ENCODE measurements at regions not wholly inside any gene's neighbourhood (a gene's known extent, or its start where the extent isn't known, plus 50 kb on each side); places are given as distances from the start of the nearest gene placed in this dataset.

- TF ChIP-seq CTCF (conservative IDR thresholded peaks at IDR 0.05; ENCODE audit: low read depth, low read length) = no peak
- DNase-seq (ENCODE audit: low read depth) = no peak
Observed at GRCh38 chr13:47639738-47640447, 361.2 kb downstream of the SUCLA2 start.

GRCh38 chr13:47638627-47639026 lies 362.4 kb downstream of the SUCLA2 start:
- no peak overlapping the region for H3K4me3 ChIP-seq (ENCODE audit: low read length)
- no peak for DNase-seq (ENCODE audit: low read depth)
- TF ChIP-seq CTCF (conservative IDR thresholded peaks at IDR 0.05; ENCODE audit: low read depth, low read length) = no peak

More at GRCh38 chr13:47639738-47640447, 361.2 kb downstream of the SUCLA2 start:
- H3K4me3 ChIP-seq (ENCODE audit: low read length) = no peak overlapping the region

- H3K4me3 ChIP-seq (ENCODE audit: low read length) = no peak overlapping the region
- no peak for DNase-seq (ENCODE audit: low read depth)
Observed at GRCh38 chr13:47632311-47632710, 368.8 kb downstream of the SUCLA2 start.

GRCh38 chr13:47628666-47629065 lies 372.4 kb downstream of the SUCLA2 start:
- no peak overlapping the region for H3K4me3 ChIP-seq (ENCODE audit: low read length)
- TF ChIP-seq CTCF (conservative IDR thresholded peaks at IDR 0.05; ENCODE audit: low read depth, low read length) = no peak
- no peak for DNase-seq (ENCODE audit: low read depth)

More at GRCh38 chr13:47632311-47632710, 368.8 kb downstream of the SUCLA2 start:
- no peak for TF ChIP-seq CTCF (conservative IDR thresholded peaks at IDR 0.05; ENCODE audit: low read depth, low read length)

GRCh38 chr13:47623862-47624261 lies 377.2 kb downstream of the SUCLA2 start:
- H3K4me3 ChIP-seq (ENCODE audit: low read length) = no peak overlapping the region
- no peak for TF ChIP-seq CTCF (conservative IDR thresholded peaks at IDR 0.05; ENCODE audit: low read depth, low read length)
- DNase-seq (ENCODE audit: low read depth) = no peak

GRCh38 chr13:47621931-47622330 lies 379.1 kb downstream of the SUCLA2 start:
- no peak overlapping the region for H3K4me3 ChIP-seq (ENCODE audit: low read length)
- peak; percentile 15 for DNase-seq (ENCODE audit: low read depth)
- TF ChIP-seq CTCF (conservative IDR thresholded peaks at IDR 0.05; ENCODE audit: low read depth, low read length) = no peak

- H3K4me3 ChIP-seq (ENCODE audit: low read length) = no peak overlapping the region
- DNase-seq (ENCODE audit: low read depth) = no peak
- TF ChIP-seq CTCF (conservative IDR thresholded peaks at IDR 0.05; ENCODE audit: low read depth, low read length) = no peak
Observed at GRCh38 chr13:47611664-47612288, 389.3 kb downstream of the SUCLA2 start.
